ENCODE measurements at regions not wholly inside any gene's neighbourhood (a gene's known extent, or its start where the extent isn't known, plus 50 kb on each side); places are given as distances from the start of the nearest gene placed in this dataset.
"Not testable (repeated sequence)": the region's sequence is repeated elsewhere in the genome, so short reads cannot be mapped to it uniquely, and the experiment has no call there.

DNA sequence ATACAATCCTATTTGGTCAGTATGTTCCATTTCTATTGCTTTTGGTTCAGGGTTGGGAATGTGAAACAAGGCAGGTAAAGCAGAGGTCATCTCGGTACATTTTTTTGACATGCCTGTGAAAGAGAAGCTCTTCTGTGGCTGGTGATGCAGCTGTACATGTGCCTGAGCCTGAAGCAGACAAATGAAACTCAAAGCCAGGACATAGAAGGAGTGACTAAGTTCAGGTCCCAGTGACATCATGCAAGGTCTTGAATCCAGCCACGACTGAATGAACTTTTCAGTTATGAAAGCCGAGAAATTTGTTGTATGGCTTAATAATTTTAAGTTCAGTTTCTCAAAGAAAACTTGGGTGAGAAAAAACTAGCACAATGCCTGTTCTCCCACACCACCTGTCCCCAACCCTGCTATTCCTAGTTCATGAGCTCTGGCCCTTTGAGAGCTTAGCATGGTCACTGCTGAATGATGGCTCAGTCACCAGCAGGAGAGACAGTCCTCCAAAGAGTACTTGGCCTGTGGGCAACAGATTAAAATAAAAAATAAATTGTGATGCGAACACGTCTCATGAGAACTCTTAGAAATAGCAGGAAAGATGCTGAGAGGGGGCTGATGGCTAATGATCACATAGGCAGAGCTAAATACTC lies 600.2 kb upstream of the GRM7 start:
- Mint-ChIP-seq H3K9me3 (peaks cover 0 to 8% of the 10 kb centered on the region in 2 donors), H3K4me1 (no peaks in the 10 kb centered on the region), H3K27ac (no peak overlapping the region), H3K4me3 (no peak overlapping the region), H3K27me3 (no peaks in the 10 kb centered on the region)
- DNase-seq (no peak), ATAC-seq (no peak)

DNA sequence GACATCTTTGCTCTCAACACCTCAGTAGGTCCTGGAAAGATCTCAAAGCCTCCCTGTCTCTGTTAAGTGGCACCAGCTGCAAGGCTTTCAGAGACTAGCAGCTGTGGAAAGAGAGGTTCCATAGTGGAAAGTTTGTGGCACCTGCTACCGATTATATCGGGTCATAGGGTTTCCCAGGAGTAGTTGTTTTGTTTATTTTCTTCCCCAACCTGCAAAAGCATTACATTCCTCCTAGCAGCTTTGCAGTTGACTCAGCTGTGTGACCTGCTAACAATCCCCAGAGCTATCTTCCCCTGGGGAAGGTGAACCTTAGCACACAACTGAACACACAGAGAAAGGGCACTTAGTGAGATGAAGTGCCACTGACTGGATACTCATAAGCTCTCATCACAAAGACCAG lies 598.9 kb upstream of the GRM7 start:
- DNase-seq (no peak), ATAC-seq (no peak)
- H3K9me3 Mint-ChIP-seq, result peaks cover 0 to 7% of the 10 kb centered on the region in 2 donors
- H3K27me3 Mint-ChIP-seq, result no peaks in the 10 kb centered on the region
- H3K4me3 Mint-ChIP-seq, result no peak overlapping the region
- no peak overlapping the region for H3K27ac Mint-ChIP-seq
- H3K4me1 Mint-ChIP-seq, result no peaks in the 10 kb centered on the region

DNA sequence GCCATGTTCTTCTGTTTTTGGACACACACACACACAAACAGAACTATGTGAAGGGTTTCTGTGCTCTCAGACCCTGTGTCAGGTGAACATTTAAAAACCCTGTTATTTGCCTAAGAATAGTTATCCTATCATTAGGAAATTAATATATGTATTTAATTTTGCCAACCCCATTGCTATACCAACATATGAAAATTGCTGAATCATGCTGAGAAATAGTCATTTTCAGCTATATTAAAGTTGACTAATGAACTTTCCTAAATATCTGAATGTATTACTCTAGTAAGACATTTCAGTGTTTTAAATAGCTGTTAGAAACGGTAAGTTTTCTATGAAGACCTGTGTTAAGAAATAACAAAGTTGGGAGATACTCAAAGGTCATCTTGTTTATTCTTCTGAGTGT lies 596.9 kb upstream of the GRM7 start:
- no peak overlapping the region for H3K27ac Mint-ChIP-seq
- ATAC-seq, result no peak
- no peak overlapping the region for H3K4me3 Mint-ChIP-seq
- H3K4me1 Mint-ChIP-seq, result no peaks in the 10 kb centered on the region
- H3K9me3 Mint-ChIP-seq, result no peaks in the 10 kb centered on the region
- H3K27me3 Mint-ChIP-seq, result no peaks in the 10 kb centered on the region
- DNase-seq, result no peak

DNA sequence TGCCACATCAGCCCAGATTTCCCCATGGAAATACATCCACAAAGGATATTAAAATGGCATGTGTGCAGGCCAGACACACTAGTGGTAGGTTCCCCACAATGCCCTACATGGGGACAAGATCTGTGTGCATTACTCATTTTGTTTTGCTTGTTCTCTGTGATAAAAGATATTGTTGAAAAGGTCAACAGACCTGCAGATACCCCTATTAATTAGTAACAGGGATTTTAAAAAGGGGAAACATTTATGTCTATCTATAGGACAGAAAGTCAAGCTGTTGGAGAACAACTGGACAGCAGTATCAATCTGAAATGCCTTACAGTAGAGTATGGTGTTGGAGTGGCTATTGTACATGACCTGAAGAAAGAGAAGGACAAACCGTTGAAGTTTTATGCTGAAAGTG lies 596.0 kb upstream of the GRM7 start:
- Mint-ChIP-seq H3K27me3 (no peaks in the 10 kb centered on the region), H3K9me3 (peaks cover 3 to 4% of the 10 kb centered on the region in 2 donors), H3K4me3 (no peak overlapping the region), H3K27ac (no peak overlapping the region), H3K4me1 (no peaks in the 10 kb centered on the region)
- DNase-seq (no peak), ATAC-seq (no peak)

DNA sequence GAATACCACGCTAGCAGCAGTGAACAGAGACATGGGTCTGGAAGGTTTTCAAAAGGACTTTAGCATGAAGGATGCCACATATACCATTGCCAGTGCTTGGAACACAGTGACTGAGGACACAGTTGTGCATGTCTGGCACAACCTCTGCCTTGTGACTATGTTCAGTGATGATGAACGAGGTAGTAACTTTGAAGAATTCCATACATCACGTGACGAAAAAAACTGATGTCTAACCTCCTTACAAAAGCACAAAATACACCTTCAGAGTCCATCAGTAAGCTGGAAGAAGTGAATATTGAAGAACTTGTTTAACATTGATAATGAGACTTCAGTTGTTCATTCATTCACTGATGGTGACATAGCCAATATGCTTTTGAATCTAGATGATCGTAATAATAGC lies 594.8 kb upstream of the GRM7 start:
- Mint-ChIP-seq H3K4me1 (no peaks in the 10 kb centered on the region), H3K27me3 (no peaks in the 10 kb centered on the region), H3K27ac (no peak overlapping the region), H3K4me3 (no peak overlapping the region), H3K9me3 (peaks cover 5% of the 10 kb centered on the region in 2 donors)
- DNase-seq (no peak), ATAC-seq (no peak)

DNA sequence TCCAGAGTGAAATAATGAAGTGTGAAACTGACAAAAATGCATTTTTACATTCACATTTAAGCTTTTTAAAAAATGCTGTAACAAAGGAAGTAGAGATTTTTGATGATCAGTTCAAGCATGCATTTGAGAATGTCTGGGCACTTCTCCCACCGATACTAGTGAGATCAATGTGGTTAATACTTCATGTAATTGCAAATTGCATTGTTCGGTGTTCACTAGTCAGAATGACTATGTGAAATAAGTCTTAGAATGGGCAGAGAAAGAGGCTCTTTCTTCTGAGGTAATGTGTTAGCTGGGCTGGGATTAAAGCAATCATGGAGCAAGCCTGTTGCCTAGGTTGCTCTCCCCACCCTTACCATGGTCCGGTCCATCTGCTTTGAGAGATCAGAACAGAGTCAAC lies 587.0 kb upstream of the GRM7 start:
- H3K27ac Mint-ChIP-seq, result no peak overlapping the region
- ATAC-seq (no peak), DNase-seq (no peak)
- H3K9me3 Mint-ChIP-seq, result peaks cover 11 to 16% of the 10 kb centered on the region in 2 donors
- no peak overlapping the region for H3K4me3 Mint-ChIP-seq
- H3K4me1 Mint-ChIP-seq, result no peaks in the 10 kb centered on the region
- H3K27me3 Mint-ChIP-seq, result no peaks in the 10 kb centered on the region

DNA sequence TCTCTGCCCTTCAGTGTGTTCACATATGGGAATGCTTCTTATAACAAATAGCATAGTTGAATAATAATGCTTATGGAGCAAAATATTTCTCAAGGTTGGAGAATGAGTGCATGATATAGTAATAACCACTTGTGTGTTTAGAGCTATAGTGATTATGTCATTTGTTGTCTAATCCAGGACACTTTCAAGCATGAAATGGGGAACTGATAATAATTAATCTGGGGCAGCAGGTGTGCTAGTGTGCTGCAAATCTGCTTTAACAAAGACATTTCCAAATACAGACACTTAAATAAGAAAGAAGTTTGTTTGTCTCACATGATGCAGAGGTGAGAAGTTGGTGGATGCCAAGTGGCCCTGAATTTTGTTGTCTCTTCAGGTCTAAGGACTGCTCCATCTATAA lies 579.3 kb upstream of the GRM7 start:
- Mint-ChIP-seq H3K4me3 (no peak overlapping the region), H3K4me1 (no peaks in the 10 kb centered on the region), H3K27ac (no peak overlapping the region), H3K27me3 (no peaks in the 10 kb centered on the region), H3K9me3 (peaks cover 6 to 24% of the 10 kb centered on the region in 2 donors)
- DNase-seq (no peak), ATAC-seq (no peak)

DNA sequence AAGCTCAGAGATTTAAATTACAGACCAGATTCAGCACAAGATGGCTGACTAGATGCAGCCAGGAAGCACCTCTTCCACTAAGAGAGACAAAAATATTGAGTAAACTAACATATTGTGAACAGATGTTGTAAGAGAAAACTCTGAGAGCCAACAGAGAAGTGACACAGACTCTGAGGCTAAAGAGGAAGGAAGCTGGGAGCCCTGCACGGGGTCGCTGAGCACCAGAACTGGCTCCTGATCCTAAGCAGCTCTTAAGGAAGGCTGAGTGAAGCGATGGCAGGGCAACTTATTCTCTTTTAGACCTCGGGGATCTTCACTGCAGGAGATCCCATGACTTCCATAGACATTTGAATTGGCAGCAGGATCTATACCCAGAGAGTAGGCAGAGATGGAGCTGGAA lies 578.0 kb upstream of the GRM7 start:
- H3K9me3 Mint-ChIP-seq, result peaks cover 6 to 22% of the 10 kb centered on the region in 2 donors
- H3K27ac Mint-ChIP-seq, result no peak overlapping the region
- H3K27me3 Mint-ChIP-seq, result no peaks in the 10 kb centered on the region
- H3K4me3 Mint-ChIP-seq, result no peak overlapping the region
- H3K4me1 Mint-ChIP-seq, result no peaks in the 10 kb centered on the region
- DNase-seq, result no peak
- ATAC-seq, result no peak

DNA sequence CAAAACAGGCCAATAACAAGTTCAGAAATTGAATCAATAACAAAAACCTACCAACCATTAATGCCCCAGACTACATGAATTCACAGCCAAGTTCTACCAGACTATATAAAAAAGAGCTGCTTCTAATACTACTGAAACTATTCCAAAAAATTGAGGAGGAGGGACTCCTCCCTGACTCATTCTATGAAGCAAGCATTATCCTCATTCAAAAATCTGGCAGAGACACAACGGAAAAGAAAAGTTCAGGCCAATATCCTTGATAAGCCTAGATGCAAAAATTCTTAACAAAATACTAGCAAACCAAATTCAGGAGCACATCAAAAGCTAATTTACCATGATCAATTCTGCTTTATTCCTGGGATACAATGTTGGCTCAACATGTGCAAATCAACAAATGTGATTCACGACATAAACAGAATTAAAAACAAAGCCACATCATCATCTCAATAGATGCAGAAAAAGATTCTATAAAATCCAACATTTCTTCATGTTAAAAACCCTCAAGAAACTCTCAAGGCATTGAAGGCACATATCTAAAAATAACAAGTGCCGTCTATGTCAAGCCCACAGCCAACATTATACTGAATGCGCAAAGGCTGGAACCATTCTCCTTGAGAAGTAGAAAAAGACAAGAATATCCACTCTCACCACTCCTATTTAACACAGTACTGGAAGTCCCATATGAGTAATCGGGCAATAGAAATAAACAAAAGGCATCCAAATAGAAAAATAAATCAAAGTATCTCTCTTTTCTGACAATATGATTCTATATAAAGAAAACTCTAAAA lies 573.6 kb upstream of the GRM7 start:
- no peak overlapping the region for H3K27ac Mint-ChIP-seq
- H3K4me1 Mint-ChIP-seq, result no peaks in the 10 kb centered on the region
- H3K9me3 Mint-ChIP-seq, result peaks cover 14 to 31% of the 10 kb centered on the region in 2 donors
- no peak for DNase-seq
- H3K27me3 Mint-ChIP-seq, result no peaks in the 10 kb centered on the region
- no peak for ATAC-seq
- no peak overlapping the region for H3K4me3 Mint-ChIP-seq

DNA sequence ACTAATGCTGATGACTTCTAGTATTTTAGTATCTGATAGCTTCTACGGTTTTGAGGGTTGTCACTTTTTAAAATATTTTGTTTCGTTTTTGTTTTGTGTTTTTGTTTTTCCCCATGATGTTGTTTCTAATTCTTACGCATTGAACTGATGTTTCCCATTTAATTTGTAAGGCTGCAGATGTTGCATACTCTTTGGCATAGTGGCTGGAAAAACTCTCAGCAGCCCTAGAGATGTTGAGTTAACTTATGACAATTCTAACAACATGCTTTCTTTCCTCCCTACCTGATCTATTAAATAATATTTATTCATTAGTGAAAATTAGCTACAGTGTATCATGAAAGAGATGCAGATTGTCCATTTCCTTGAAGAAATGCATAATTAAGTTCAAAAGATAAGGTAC lies 559.3 kb upstream of the GRM7 start:
- Mint-ChIP-seq H3K4me1 (no peaks in the 10 kb centered on the region), H3K27me3 (no peaks in the 10 kb centered on the region), H3K27ac (no peak overlapping the region), H3K9me3 (peaks cover 17 to 28% of the 10 kb centered on the region in 2 donors), H3K4me3 (no peak overlapping the region)
- DNase-seq (no peak), ATAC-seq (no peak)

DNA sequence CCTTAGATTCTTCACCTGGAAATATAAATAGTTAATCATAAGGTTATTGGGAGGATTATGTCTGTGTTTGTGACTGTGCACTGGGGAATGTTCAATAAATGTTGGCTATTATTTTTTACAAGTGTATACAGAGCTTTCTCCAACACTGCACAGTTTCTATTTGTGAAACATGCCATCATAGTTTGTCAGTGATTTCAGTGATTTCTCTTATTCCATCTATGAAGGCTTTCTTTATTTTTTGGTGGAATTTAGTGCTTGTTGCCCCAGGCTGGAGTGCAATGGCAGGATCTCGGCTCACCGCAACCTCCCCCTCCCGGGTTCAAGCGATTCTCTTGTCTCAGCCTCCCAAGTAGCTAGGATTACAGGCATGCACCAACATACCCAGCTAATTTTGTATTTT lies 545.0 kb upstream of the GRM7 start:
- ATAC-seq (no peak), DNase-seq (no peak)
- Mint-ChIP-seq H3K9me3 (peaks cover 0 to 8% of the 10 kb centered on the region in 2 donors), H3K27ac (no peak overlapping the region), H3K4me1 (no peaks in the 10 kb centered on the region), H3K27me3 (no peaks in the 10 kb centered on the region), H3K4me3 (no peak overlapping the region)

DNA sequence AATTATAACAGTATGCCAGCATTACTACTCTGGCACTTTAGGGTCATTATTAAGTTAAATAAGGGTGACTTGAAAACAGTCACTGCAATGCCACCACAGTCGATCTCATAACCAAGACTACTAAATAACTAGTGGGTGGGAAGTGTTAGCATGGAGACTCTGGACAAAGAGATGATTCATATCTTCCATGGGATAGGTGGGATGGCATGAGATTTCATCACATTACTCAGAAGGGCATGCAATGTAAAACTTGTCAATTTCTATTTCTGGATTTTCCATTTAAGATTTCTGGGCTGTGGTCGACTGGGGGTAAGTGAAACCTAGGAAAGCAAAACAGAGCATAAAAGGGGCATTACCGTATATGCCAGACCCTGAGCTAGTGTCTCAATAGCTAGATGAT lies 538.9 kb upstream of the GRM7 start:
- H3K27me3 Mint-ChIP-seq, result no peaks in the 10 kb centered on the region
- H3K9me3 Mint-ChIP-seq, result peaks cover 0 to 2% of the 10 kb centered on the region in 2 donors
- DNase-seq, result no peak
- no peak for ATAC-seq
- no peaks in the 10 kb centered on the region for H3K4me1 Mint-ChIP-seq
- H3K4me3 Mint-ChIP-seq, result no peak overlapping the region
- no peak overlapping the region for H3K27ac Mint-ChIP-seq

DNA sequence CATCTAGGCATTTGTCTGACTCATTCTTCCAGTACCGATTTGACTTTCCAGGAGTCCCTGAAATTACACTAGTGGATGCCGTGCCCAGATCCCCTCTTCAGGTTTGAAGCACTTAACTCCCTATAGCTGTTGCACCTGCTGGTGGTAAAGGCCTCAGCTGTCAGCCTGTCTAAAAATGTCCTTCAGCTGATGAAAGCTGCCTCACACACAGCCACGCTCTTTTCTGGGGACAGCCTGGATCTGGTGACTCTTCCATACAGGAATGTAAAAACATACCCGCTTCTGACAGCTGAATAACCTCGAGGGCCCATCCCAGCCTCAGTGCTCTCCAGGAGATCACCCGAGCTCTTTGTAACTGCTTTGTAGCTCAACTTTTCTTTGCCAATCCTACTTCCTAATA lies 534.1 kb upstream of the GRM7 start:
- H3K27ac Mint-ChIP-seq, result no peak overlapping the region
- no peaks in the 10 kb centered on the region for H3K4me1 Mint-ChIP-seq
- no peaks in the 10 kb centered on the region for H3K27me3 Mint-ChIP-seq
- DNase-seq (no peak), ATAC-seq (no peak)
- H3K9me3 Mint-ChIP-seq, result peaks cover under 1 to 4% of the 10 kb centered on the region in 2 donors
- H3K4me3 Mint-ChIP-seq, result no peak overlapping the region

DNA sequence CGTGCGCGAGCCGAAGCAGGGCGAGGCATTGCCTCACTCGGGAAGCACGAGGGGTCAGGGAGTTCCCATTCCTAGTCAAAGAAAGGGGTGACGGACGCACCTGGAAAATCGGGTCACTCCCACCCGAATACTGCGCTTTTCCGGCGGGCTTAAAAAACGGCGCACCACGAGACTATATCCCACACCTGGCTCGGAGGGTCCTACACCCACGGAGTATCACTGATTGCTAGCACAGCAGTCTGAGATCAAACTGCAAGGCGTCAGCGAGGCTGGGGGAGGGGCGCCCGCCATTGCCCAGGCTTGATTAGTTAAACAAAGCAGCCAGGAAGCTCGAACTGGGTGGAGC lies 520.0 kb upstream of the GRM7 start:
- not testable (repeated sequence) for DNase-seq, H3K4me3 Mint-ChIP-seq, H3K27me3 Mint-ChIP-seq, H3K27ac Mint-ChIP-seq, ATAC-seq, H3K4me1 Mint-ChIP-seq, H3K9me3 Mint-ChIP-seq

DNA sequence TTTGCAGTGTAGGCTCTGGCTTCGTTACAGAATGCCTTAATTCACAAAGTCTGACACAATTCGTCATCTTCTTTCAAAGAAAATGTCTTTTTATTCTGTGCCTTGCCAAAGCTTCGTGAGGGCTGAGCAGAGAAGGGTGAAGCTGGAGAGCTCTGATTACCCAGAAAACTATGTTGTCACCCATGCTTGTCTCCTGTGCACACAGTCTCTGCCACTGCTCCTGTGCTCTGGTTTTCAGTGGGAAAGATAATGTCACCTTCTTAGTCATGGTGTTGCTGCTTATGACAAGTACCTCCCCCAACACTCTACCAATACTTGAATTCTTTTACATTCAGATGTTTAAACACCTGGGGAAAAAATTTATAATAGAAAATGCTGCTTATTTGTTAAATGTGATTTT lies 509.2 kb upstream of the GRM7 start:
- H3K9me3 Mint-ChIP-seq, result peaks cover 0 to 2% of the 10 kb centered on the region in 2 donors
- H3K27me3 Mint-ChIP-seq, result no peaks in the 10 kb centered on the region
- no peak for DNase-seq
- H3K4me1 Mint-ChIP-seq, result no peaks in the 10 kb centered on the region
- ATAC-seq, result no peak
- H3K27ac Mint-ChIP-seq, result no peak overlapping the region
- H3K4me3 Mint-ChIP-seq, result no peak overlapping the region

DNA sequence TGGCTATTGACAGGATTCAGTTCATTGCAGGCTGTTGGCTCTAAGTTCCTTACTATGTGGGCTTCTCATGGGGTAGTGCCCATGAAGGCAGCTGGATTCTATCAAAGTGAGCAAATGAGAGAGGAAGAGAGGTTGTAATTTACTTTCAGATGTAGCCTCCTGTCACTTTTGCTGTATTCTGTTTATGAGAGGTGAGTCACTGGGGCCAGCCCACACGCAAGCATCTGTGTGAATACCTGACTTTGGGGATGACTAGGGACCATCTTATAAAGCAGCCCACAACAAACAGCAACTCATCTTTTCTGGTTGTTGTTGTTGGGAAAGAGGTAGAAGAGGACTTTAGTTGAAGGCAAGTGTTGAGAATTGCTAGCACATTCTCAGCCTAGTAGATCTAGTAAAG lies 506.3 kb upstream of the GRM7 start:
- Mint-ChIP-seq H3K4me3 (no peak overlapping the region), H3K27me3 (no peaks in the 10 kb centered on the region), H3K4me1 (no peaks in the 10 kb centered on the region), H3K9me3 (peaks cover 0 to 4% of the 10 kb centered on the region in 2 donors), H3K27ac (no peak overlapping the region)
- DNase-seq, result no peak
- ATAC-seq, result no peak

DNA sequence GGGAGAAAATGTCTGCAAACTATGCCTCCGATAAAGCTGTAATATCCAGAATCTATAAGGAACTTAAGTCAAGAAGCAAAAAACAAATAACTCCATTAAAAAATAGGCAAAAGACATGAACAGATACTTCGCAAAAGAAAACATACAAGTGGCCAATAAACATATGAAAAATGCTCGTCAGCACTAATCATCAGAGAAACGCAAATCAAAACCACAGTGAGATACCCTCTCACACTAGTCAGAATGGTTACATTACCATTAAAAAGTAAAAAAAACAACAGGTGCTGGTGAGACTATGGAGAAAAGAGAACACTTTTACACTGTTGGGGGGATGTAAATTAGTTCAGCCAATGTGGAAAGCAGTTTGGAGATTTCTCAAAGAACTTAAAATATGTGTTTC lies 498.5 kb upstream of the GRM7 start:
- Mint-ChIP-seq H3K4me3 (no peak overlapping the region), H3K27ac (no peak overlapping the region), H3K4me1 (no peaks in the 10 kb centered on the region), H3K9me3 (peaks cover 10 to 19% of the 10 kb centered on the region in 2 donors), H3K27me3 (no peaks in the 10 kb centered on the region)
- DNase-seq, result no peak
- ATAC-seq, result no peak
